Stimulated activated CD4-positive, alpha-beta T cell treated with anti-CD3 and anti-CD28 coated beads, Interleukin-4, amount 100 ng/mL, for 24 hours (primary cell): ENCODE measurements at regions not wholly inside any gene's neighbourhood (a gene's known extent, or its start where the extent isn't known, plus 50 kb on each side); places are given as distances from the start of the nearest gene placed in this dataset.

Source experiments
- DNase-seq: peaks from one replicate; pipeline ENCODE4 v3.0.0-alpha.2; 2020

GRCh38 chr13:106381091-106381490, 154.4 kb downstream of the EFNB2 start:
- DNase-seq = no peak

GRCh38 chr13:106377931-106378662, 157.4 kb downstream of the EFNB2 start:
- DNase-seq = no peak

GRCh38 chr13:106377341-106377740, 158.1 kb downstream of the EFNB2 start:
- no peak for DNase-seq

GRCh38 chr13:106376401-106377112, 158.9 kb downstream of the EFNB2 start:
- no peak for DNase-seq

- no peak for DNase-seq
Observed at GRCh38 chr13:106375085-106375484, 160.4 kb downstream of the EFNB2 start.

- no peak for DNase-seq
Observed at GRCh38 chr13:106374631-106375030, 160.8 kb downstream of the EFNB2 start.

- DNase-seq = no peak
Observed at GRCh38 chr13:106373989-106374572, 161.4 kb downstream of the EFNB2 start.

GRCh38 chr13:106373304-106373988, 162.0 kb downstream of the EFNB2 start:
- no peak for DNase-seq

GRCh38 chr13:106372199-106373155, 163.0 kb downstream of the EFNB2 start:
- no peak for DNase-seq

GRCh38 chr13:106371024-106371423, 164.4 kb downstream of the EFNB2 start:
- DNase-seq = no peak

GRCh38 chr13:106369858-106370257, 165.6 kb downstream of the EFNB2 start:
- DNase-seq = no peak

GRCh38 chr13:106369091-106369490, 166.4 kb downstream of the EFNB2 start:
- DNase-seq = no peak

GRCh38 chr13:106367361-106367971, 168.0 kb downstream of the EFNB2 start:
- DNase-seq = no peak

GRCh38 chr13:106362707-106363106, 172.8 kb downstream of the EFNB2 start:
- DNase-seq = no peak

- no peak for DNase-seq
Observed at GRCh38 chr13:106361621-106362020, 173.8 kb downstream of the EFNB2 start.

- DNase-seq = no peak
Observed at GRCh38 chr13:106357198-106357597, 178.3 kb downstream of the EFNB2 start.

GRCh38 chr13:106355866-106356265, 179.6 kb downstream of the EFNB2 start:
- DNase-seq = no peak

- DNase-seq = no peak
Observed at GRCh38 chr13:106354961-106355360, 180.5 kb downstream of the EFNB2 start.

- no peak for DNase-seq
Observed at GRCh38 chr13:106352850-106353249, 182.6 kb downstream of the EFNB2 start.

- DNase-seq = no peak
Observed at GRCh38 chr13:106351251-106351650, 184.2 kb downstream of the EFNB2 start.

GRCh38 chr13:106350208-106350607, 185.3 kb downstream of the EFNB2 start:
- no peak for DNase-seq
